ENCODE measurements at regions not wholly inside any gene's neighbourhood (a gene's known extent, or its start where the extent isn't known, plus 50 kb on each side); places are given as distances from the start of the nearest gene placed in this dataset.

- TF ChIP-seq CTCF (IDR thresholded peaks at IDR 0.05; ENCODE audit: insufficient read depth, low read length, poor library complexity, severe bottlenecking), result no peak
- TF ChIP-seq EZH2phosphoT487 (conservative IDR thresholded peaks at IDR 0.05; ENCODE audit: low read length), result no peak
These were observed 416.5 kb downstream of the BCL11A start for GRCh38 chr2:60136913-60137312.
